Fibroblast of lung (primary cell): ENCODE measurements at regions not wholly inside any gene's neighbourhood (a gene's known extent, or its start where the extent isn't known, plus 50 kb on each side); places are given as distances from the start of the nearest gene placed in this dataset.

Experiments used
- DNase-seq, 2 donors: peaks; one replicate each; pipeline versions ENCODE4 v3.0.0 to v3.0.0-alpha.2; 2010; ENCODE audit warnings: low read depth in 2 of 2
- H2AFZ ChIP-seq: 2 replicates; pipeline ENCODE4 v1.5.1; 2012; ENCODE audit warnings: low read length, control low read depth, inconsistent platforms
- H3K27ac ChIP-seq: 2 replicates; pipeline ENCODE4 v1.5.1; 2011; ENCODE audit warnings: low read length, control low read depth; ENCODE audit not compliant: insufficient read depth
- H3K27me3 ChIP-seq: 2 replicates; pipeline ENCODE4 v1.5.1; 2011; ENCODE audit warnings: mild to moderate bottlenecking, low read length; ENCODE audit not compliant: control insufficient read depth, insufficient read depth
- H3K36me3 ChIP-seq: 2 replicates; pipeline ENCODE4 v1.5.1; 2011; ENCODE audit warnings: low read length; ENCODE audit not compliant: control insufficient read depth, insufficient read depth
- H3K4me1 ChIP-seq: 2 replicates; pipeline ENCODE4 v1.5.1; 2011; ENCODE audit warnings: low read length; ENCODE audit not compliant: control insufficient read depth, insufficient read depth; ENCODE audit errors: extremely low read depth
- H3K4me2 ChIP-seq: 2 replicates; pipeline ENCODE4 v1.5.1; 2011; ENCODE audit warnings: low read length, control low read depth; ENCODE audit not compliant: insufficient read depth; ENCODE audit errors: extremely low read depth
- H3K4me3 ChIP-seq, 4 experiments: fragments of 200-600 bp in 1 of 4; sonication (generic) in 1 of 4; replicated peaks in 1 of 4; 2 replicates each; pipeline ENCODE4 v1.5.1; 2011 to 2016; ENCODE audit warnings: low read length in 4 of 4, low read depth in 3 of 4, mild to moderate bottlenecking in 3 of 4, control low read depth in 2 of 4, inconsistent platforms in 1 of 4, mixed read lengths in 1 of 4; ENCODE audit not compliant: insufficient read depth in 1 of 4; ENCODE audit errors: control extremely low read depth in 1 of 4
- H3K79me2 ChIP-seq: 2 replicates; pipeline ENCODE4 v1.5.1; 2012; ENCODE audit warnings: mild to moderate bottlenecking, low read length, inconsistent platforms; ENCODE audit not compliant: control insufficient read depth, insufficient read depth
- H3K9ac ChIP-seq: 2 replicates; pipeline ENCODE4 v1.5.1; 2011; ENCODE audit warnings: mild to moderate bottlenecking, low read length, control low read depth; ENCODE audit not compliant: insufficient read depth
- H3K9me3 ChIP-seq: 2 replicates; pipeline ENCODE4 v1.5.1; 2012; ENCODE audit warnings: low read depth, low read length; ENCODE audit not compliant: control insufficient read depth, insufficient read depth
- H4K20me1 ChIP-seq: 2 replicates; pipeline ENCODE4 v1.5.1; 2011; ENCODE audit warnings: low read length; ENCODE audit not compliant: control insufficient read depth, insufficient read depth; ENCODE audit errors: extremely low read depth
- EZH2 ChIP-seq: IDR thresholded peaks from 2 replicates; pipeline ENCODE4 v1.5.1; 2012; ENCODE audit warnings: low read length, control low read depth, mild to moderate bottlenecking; ENCODE audit errors: missing control alignments
- TF ChIP-seq, protein P1 (sequence below), 2 donors: IDR thresholded peaks in 1 of 2; conservative IDR thresholded peaks in 1 of 2; 1 replicate in 1 of 2; 2 replicates in 1 of 2; pipeline ENCODE4 v1.5.1; 2011 to 2012; ENCODE audit warnings: low read length in 2 of 2, control low read depth in 1 of 2, inconsistent platforms in 1 of 2, low read depth in 1 of 2, mild to moderate bottlenecking in 1 of 2

DNA sequence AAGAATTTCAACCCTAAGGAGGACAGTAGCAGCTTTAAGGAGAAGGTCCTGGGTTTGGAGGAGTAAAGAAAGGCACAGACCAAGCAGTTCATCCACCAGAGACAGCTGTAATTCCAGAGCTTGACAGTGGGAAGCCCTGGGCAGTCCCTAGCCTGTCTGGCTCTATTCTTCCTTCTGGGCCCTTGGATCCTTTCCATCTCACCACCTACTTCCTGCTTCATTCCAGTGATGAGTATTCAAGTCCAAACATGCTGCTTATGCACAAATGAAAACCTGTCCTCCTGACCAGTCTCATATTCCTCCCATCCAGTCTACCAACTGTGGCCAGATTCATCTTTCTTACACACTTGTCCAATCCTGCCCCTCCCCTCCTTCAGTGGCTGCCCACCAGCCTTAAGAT lies 171.4 kb downstream of the CNTN3 start:
- H3K9me3 ChIP-seq, result no peaks in the 10 kb centered on the region
- no peaks in the 10 kb centered on the region for H3K27me3 ChIP-seq
- no peak overlapping the region for H3K4me2 ChIP-seq
- H3K36me3 ChIP-seq, result no peaks in the 10 kb centered on the region
- no peak overlapping the region for H2AFZ ChIP-seq
- no peak overlapping the region for H3K4me3 ChIP-seq
- peak in 1 of 2 donors; percentile 2 for DNase-seq
- H3K79me2 ChIP-seq, result no peaks in the 10 kb centered on the region
- H3K4me1 ChIP-seq, result no peaks in the 10 kb centered on the region
- no peaks in the 10 kb centered on the region for H4K20me1 ChIP-seq
- H3K27ac ChIP-seq, result no peak overlapping the region
- TF ChIP-seq, protein P1, sequence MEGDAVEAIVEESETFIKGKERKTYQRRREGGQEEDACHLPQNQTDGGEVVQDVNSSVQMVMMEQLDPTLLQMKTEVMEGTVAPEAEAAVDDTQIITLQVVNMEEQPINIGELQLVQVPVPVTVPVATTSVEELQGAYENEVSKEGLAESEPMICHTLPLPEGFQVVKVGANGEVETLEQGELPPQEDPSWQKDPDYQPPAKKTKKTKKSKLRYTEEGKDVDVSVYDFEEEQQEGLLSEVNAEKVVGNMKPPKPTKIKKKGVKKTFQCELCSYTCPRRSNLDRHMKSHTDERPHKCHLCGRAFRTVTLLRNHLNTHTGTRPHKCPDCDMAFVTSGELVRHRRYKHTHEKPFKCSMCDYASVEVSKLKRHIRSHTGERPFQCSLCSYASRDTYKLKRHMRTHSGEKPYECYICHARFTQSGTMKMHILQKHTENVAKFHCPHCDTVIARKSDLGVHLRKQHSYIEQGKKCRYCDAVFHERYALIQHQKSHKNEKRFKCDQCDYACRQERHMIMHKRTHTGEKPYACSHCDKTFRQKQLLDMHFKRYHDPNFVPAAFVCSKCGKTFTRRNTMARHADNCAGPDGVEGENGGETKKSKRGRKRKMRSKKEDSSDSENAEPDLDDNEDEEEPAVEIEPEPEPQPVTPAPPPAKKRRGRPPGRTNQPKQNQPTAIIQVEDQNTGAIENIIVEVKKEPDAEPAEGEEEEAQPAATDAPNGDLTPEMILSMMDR (conservative IDR thresholded peaks at IDR 0.05 in 1 of 2, IDR thresholded peaks at IDR 0.05 in 1 of 2; ENCODE audit: low read depth in 1 of 2, low read length in 2 of 2), result no peak
- TF ChIP-seq EZH2, result no peak
- H3K9ac ChIP-seq, result no peak overlapping the region

DNA sequence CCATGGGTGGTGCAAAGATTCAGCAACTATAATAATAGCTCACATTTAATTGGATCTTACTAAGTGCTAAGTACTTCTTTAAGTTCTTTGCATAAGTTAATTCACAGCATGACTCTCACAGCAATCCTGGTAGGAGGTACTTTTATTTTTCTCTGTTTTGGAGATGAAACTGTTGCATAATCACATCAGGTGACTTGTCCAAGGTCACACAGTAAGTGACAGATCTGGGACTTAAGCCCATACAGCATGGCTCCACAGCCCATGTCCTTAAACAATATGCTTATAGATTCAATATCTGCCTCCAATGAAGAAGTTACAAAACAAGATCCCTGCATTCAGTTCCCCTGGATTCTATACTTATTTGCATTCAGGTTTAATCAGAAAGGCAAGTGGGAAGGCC lies 171.8 kb downstream of the CNTN3 start:
- no peaks in the 10 kb centered on the region for H3K79me2 ChIP-seq
- no peak overlapping the region for H3K27ac ChIP-seq
- TF ChIP-seq, protein P1 (conservative IDR thresholded peaks at IDR 0.05 in 1 of 2, IDR thresholded peaks at IDR 0.05 in 1 of 2; ENCODE audit: low read depth in 1 of 2, low read length in 2 of 2), result no peak
- no peak for TF ChIP-seq EZH2
- no peaks in the 10 kb centered on the region for H3K27me3 ChIP-seq
- H3K9ac ChIP-seq, result no peak overlapping the region
- H2AFZ ChIP-seq, result no peak overlapping the region
- H3K4me1 ChIP-seq, result no peaks in the 10 kb centered on the region
- no peaks in the 10 kb centered on the region for H3K36me3 ChIP-seq
- no peaks in the 10 kb centered on the region for H3K9me3 ChIP-seq
- H3K4me3 ChIP-seq, result no peak overlapping the region
- no peaks in the 10 kb centered on the region for H4K20me1 ChIP-seq
- no peak overlapping the region for H3K4me2 ChIP-seq
- no peak for DNase-seq

DNA sequence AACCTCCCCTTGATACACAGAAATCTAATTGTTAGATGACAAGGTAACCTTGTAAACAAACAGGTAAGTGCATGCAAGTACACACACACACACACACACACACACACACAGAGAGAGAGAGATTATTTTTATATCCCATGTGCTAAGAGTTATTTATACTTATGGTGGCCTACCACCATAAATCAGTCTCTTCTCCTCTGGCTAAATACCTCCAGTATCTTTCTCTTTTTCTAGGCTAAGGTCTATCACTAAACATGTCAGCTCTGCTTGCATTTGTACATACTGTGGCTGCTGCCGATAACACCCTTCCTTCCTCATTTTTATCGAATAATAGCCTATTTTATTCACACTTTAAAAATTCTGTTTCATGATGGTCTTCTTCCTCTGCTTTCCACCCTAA lies 172.4 kb downstream of the CNTN3 start:
- no peaks in the 10 kb centered on the region for H3K79me2 ChIP-seq
- no peak for DNase-seq
- no peaks in the 10 kb centered on the region for H3K36me3 ChIP-seq
- no peak overlapping the region for H3K4me3 ChIP-seq
- H3K9ac ChIP-seq, result no peak overlapping the region
- H3K9me3 ChIP-seq, result no peaks in the 10 kb centered on the region
- H4K20me1 ChIP-seq, result no peaks in the 10 kb centered on the region
- no peak overlapping the region for H3K27ac ChIP-seq
- H3K27me3 ChIP-seq, result no peaks in the 10 kb centered on the region
- H3K4me1 ChIP-seq, result no peaks in the 10 kb centered on the region
- TF ChIP-seq, protein P1 (conservative IDR thresholded peaks at IDR 0.05 in 1 of 2, IDR thresholded peaks at IDR 0.05 in 1 of 2; ENCODE audit: low read depth in 1 of 2, low read length in 2 of 2), result no peak
- no peak for TF ChIP-seq EZH2
- no peak overlapping the region for H3K4me2 ChIP-seq
- no peak overlapping the region for H2AFZ ChIP-seq
